ENCODE measurements at regions not wholly inside any gene's neighbourhood (a gene's known extent, or its start where the extent isn't known, plus 50 kb on each side); places are given as distances from the start of the nearest gene placed in this dataset.
"Not testable (repeated sequence)": the region's sequence is repeated elsewhere in the genome, so short reads cannot be mapped to it uniquely, and the experiment has no call there.

- Histone ChIP-seq H2AFZ (ENCODE audit: low read length, unreplicated experiment) (peak overlapping the region; percentile 39), H3K4me1 (ENCODE audit: control insufficient read depth, insufficient read depth, low read length, unreplicated experiment) (peaks cover 20% of the 10 kb centered on the region), H3K4me3 (ENCODE audit: low read depth, low read length) (peak overlapping the region; percentile 65), H3K27ac (ENCODE audit: low read depth, low read length) (peak overlapping the region; percentile 86), H3K36me3 (ENCODE audit: insufficient read depth, low read length) (no peaks in the 10 kb centered on the region), H3K27me3 (ENCODE audit: insufficient read depth, low read length) (no peaks in the 10 kb centered on the region), H3K79me2 (ENCODE audit: control insufficient read depth, insufficient read depth, low read length, unreplicated experiment) (no peaks in the 10 kb centered on the region)
Measured at GRCh38 chr14:65170318-65170717, 68.0 kb upstream of the MAX start.

- peak overlapping the region; percentile 65 for H3K4me3 ChIP-seq (ENCODE audit: low read depth, low read length)
- H3K27ac ChIP-seq (ENCODE audit: low read depth, low read length), result peak overlapping the region; percentile 86
- peak overlapping the region; percentile 39 for H2AFZ ChIP-seq (ENCODE audit: low read length, unreplicated experiment)
Measured at GRCh38 chr14:65170768-65171507, 68.6 kb upstream of the MAX start.

GRCh38 chr14:65173973-65174693, 71.8 kb upstream of the MAX start:
- no peak overlapping the region for H2AFZ ChIP-seq (ENCODE audit: low read length, unreplicated experiment)
- no peaks in the 10 kb centered on the region for H3K27me3 ChIP-seq (ENCODE audit: insufficient read depth, low read length)
- no peaks in the 10 kb centered on the region for H3K36me3 ChIP-seq (ENCODE audit: insufficient read depth, low read length)
- H3K27ac ChIP-seq (ENCODE audit: low read depth, low read length), result no peak overlapping the region
- H3K79me2 ChIP-seq (ENCODE audit: control insufficient read depth, insufficient read depth, low read length, unreplicated experiment), result no peaks in the 10 kb centered on the region
- no peak overlapping the region for H3K4me3 ChIP-seq (ENCODE audit: low read depth, low read length)
- H3K4me1 ChIP-seq (ENCODE audit: control insufficient read depth, insufficient read depth, low read length, unreplicated experiment), result peaks cover 15% of the 10 kb centered on the region

More at GRCh38 chr14:65170768-65171507, 68.6 kb upstream of the MAX start:
- Histone ChIP-seq H3K36me3 (ENCODE audit: insufficient read depth, low read length) (no peaks in the 10 kb centered on the region), H3K27me3 (ENCODE audit: insufficient read depth, low read length) (no peaks in the 10 kb centered on the region), H3K79me2 (ENCODE audit: control insufficient read depth, insufficient read depth, low read length, unreplicated experiment) (no peaks in the 10 kb centered on the region), H3K4me1 (ENCODE audit: control insufficient read depth, insufficient read depth, low read length, unreplicated experiment) (peaks cover 20% of the 10 kb centered on the region)

- Histone ChIP-seq H3K27ac (ENCODE audit: low read depth, low read length) (no peak overlapping the region), H3K4me3 (ENCODE audit: low read depth, low read length) (no peak overlapping the region), H3K36me3 (ENCODE audit: insufficient read depth, low read length) (no peaks in the 10 kb centered on the region), H3K27me3 (ENCODE audit: insufficient read depth, low read length) (no peaks in the 10 kb centered on the region), H3K4me1 (ENCODE audit: control insufficient read depth, insufficient read depth, low read length, unreplicated experiment) (peaks cover 12% of the 10 kb centered on the region), H3K79me2 (ENCODE audit: control insufficient read depth, insufficient read depth, low read length, unreplicated experiment) (no peaks in the 10 kb centered on the region), H2AFZ (ENCODE audit: low read length, unreplicated experiment) (no peak overlapping the region)
Measured at GRCh38 chr14:65174783-65175182, 72.5 kb upstream of the MAX start.

- H3K36me3 ChIP-seq (ENCODE audit: insufficient read depth, low read length), result no peaks in the 10 kb centered on the region
- no peak overlapping the region for H2AFZ ChIP-seq (ENCODE audit: low read length, unreplicated experiment)
- H3K4me3 ChIP-seq (ENCODE audit: low read depth, low read length), result no peak overlapping the region
- H3K4me1 ChIP-seq (ENCODE audit: control insufficient read depth, insufficient read depth, low read length, unreplicated experiment), result peaks cover 14% of the 10 kb centered on the region
- H3K27me3 ChIP-seq (ENCODE audit: insufficient read depth, low read length), result no peaks in the 10 kb centered on the region
- no peaks in the 10 kb centered on the region for H3K79me2 ChIP-seq (ENCODE audit: control insufficient read depth, insufficient read depth, low read length, unreplicated experiment)
- H3K27ac ChIP-seq (ENCODE audit: low read depth, low read length), result no peak overlapping the region
Measured at GRCh38 chr14:65177551-65177950, 75.2 kb upstream of the MAX start.

- not testable (repeated sequence) for H3K4me3 ChIP-seq (ENCODE audit: low read depth, low read length); H3K27me3 ChIP-seq (ENCODE audit: insufficient read depth, low read length); H2AFZ ChIP-seq (ENCODE audit: low read length, unreplicated experiment); H3K36me3 ChIP-seq (ENCODE audit: insufficient read depth, low read length); H3K27ac ChIP-seq (ENCODE audit: low read depth, low read length); H3K79me2 ChIP-seq (ENCODE audit: control insufficient read depth, insufficient read depth, low read length, unreplicated experiment)
- H3K4me1 ChIP-seq (ENCODE audit: control insufficient read depth, insufficient read depth, low read length, unreplicated experiment), result peaks cover 19% of the 10 kb centered on the region
Measured at GRCh38 chr14:65179231-65179630, 76.9 kb upstream of the MAX start.

GRCh38 chr14:65179918-65180724, 77.8 kb upstream of the MAX start:
- peak overlapping the region; percentile 67 for H3K27ac ChIP-seq (ENCODE audit: low read depth, low read length)
- H3K79me2 ChIP-seq (ENCODE audit: control insufficient read depth, insufficient read depth, low read length, unreplicated experiment), result no peaks in the 10 kb centered on the region
- no peaks in the 10 kb centered on the region for H3K36me3 ChIP-seq (ENCODE audit: insufficient read depth, low read length)
- H2AFZ ChIP-seq (ENCODE audit: low read length, unreplicated experiment), result peak overlapping the region; percentile 37
- no peak overlapping the region for H3K4me3 ChIP-seq (ENCODE audit: low read depth, low read length)
- H3K4me1 ChIP-seq (ENCODE audit: control insufficient read depth, insufficient read depth, low read length, unreplicated experiment), result peaks cover 21% of the 10 kb centered on the region
- H3K27me3 ChIP-seq (ENCODE audit: insufficient read depth, low read length), result no peaks in the 10 kb centered on the region

GRCh38 chr14:65180725-65181025, 78.4 kb upstream of the MAX start:
- no peaks in the 10 kb centered on the region for H3K36me3 ChIP-seq (ENCODE audit: insufficient read depth, low read length)
- peak overlapping the region; percentile 67 for H3K27ac ChIP-seq (ENCODE audit: low read depth, low read length)
- H3K79me2 ChIP-seq (ENCODE audit: control insufficient read depth, insufficient read depth, low read length, unreplicated experiment), result no peaks in the 10 kb centered on the region
- H3K4me1 ChIP-seq (ENCODE audit: control insufficient read depth, insufficient read depth, low read length, unreplicated experiment), result peaks cover 21% of the 10 kb centered on the region
- H3K4me3 ChIP-seq (ENCODE audit: low read depth, low read length), result no peak overlapping the region
- H3K27me3 ChIP-seq (ENCODE audit: insufficient read depth, low read length), result no peaks in the 10 kb centered on the region
- H2AFZ ChIP-seq (ENCODE audit: low read length, unreplicated experiment), result peak overlapping the region; percentile 37

- Histone ChIP-seq H3K27me3 (ENCODE audit: insufficient read depth, low read length) (no peaks in the 10 kb centered on the region), H2AFZ (ENCODE audit: low read length, unreplicated experiment) (peak overlapping the region; percentile 29), H3K36me3 (ENCODE audit: insufficient read depth, low read length) (no peaks in the 10 kb centered on the region), H3K27ac (ENCODE audit: low read depth, low read length) (no peak overlapping the region), H3K4me1 (ENCODE audit: control insufficient read depth, insufficient read depth, low read length, unreplicated experiment) (peaks cover 21% of the 10 kb centered on the region), H3K4me3 (ENCODE audit: low read depth, low read length) (no peak overlapping the region), H3K79me2 (ENCODE audit: control insufficient read depth, insufficient read depth, low read length, unreplicated experiment) (no peaks in the 10 kb centered on the region)
Measured at GRCh38 chr14:65184032-65184764, 81.9 kb upstream of the MAX start.

- Histone ChIP-seq H2AFZ (ENCODE audit: low read length, unreplicated experiment) (no peak overlapping the region), H3K4me1 (ENCODE audit: control insufficient read depth, insufficient read depth, low read length, unreplicated experiment) (peaks cover 8% of the 10 kb centered on the region), H3K27ac (ENCODE audit: low read depth, low read length) (no peak overlapping the region), H3K79me2 (ENCODE audit: control insufficient read depth, insufficient read depth, low read length, unreplicated experiment) (no peaks in the 10 kb centered on the region), H3K36me3 (ENCODE audit: insufficient read depth, low read length) (no peaks in the 10 kb centered on the region), H3K27me3 (ENCODE audit: insufficient read depth, low read length) (no peaks in the 10 kb centered on the region), H3K4me3 (ENCODE audit: low read depth, low read length) (no peak overlapping the region)
Measured at GRCh38 chr14:65185829-65186228, 83.5 kb upstream of the MAX start.

Data from ACC112 (cell line).